Keratinocyte (primary cell): ENCODE measurements at regions not wholly inside any gene's neighbourhood (a gene's known extent, or its start where the extent isn't known, plus 50 kb on each side); places are given as distances from the start of the nearest gene placed in this dataset.

ENCODE experiments used
- DNase-seq: peaks from one replicate; pipeline ENCODE4 v3.0.0-alpha.2; 2011; ENCODE audit warnings: low read depth, missing footprints, low spot score
- FAIRE-seq: peaks from 2 replicates; lab custom pipeline; 2011; peaks lifted over from hg19 to GRCh38; lab: Jason Lieb, UNC
- H2AFZ ChIP-seq: 2 replicates; pipeline ENCODE4 v1.6.0; 2012; ENCODE audit warnings: low read length, control low read depth, inconsistent platforms; ENCODE audit not compliant: control insufficient read depth
- H3K27ac ChIP-seq: 2 replicates; pipeline ENCODE4 v1.5.1; 2011; ENCODE audit warnings: low read length; ENCODE audit not compliant: control insufficient read depth, insufficient read depth
- H3K27me3 ChIP-seq: 3 replicates; pipeline ENCODE4 v1.6.0; 2011; ENCODE audit warnings: low read length; ENCODE audit not compliant: control insufficient read depth, insufficient read depth; ENCODE audit errors: extremely low read depth
- H3K36me3 ChIP-seq, 2 experiments: 2 replicates in 1 of 2; 3 replicates in 1 of 2; pipeline ENCODE4 v1.5.1; 2011; ENCODE audit warnings: low read length in 2 of 2, mild to moderate bottlenecking in 1 of 2; ENCODE audit not compliant: control insufficient read depth in 2 of 2, insufficient read depth in 2 of 2; ENCODE audit errors: extremely low read depth in 1 of 2
- H3K4me1 ChIP-seq: 3 replicates; pipeline ENCODE4 v1.5.1; 2011; ENCODE audit warnings: low read length; ENCODE audit not compliant: control insufficient read depth, insufficient read depth; ENCODE audit errors: extremely low read depth
- H3K4me2 ChIP-seq: 3 replicates; pipeline ENCODE4 v1.6.0; 2011; ENCODE audit warnings: low read depth, low read length; ENCODE audit not compliant: control insufficient read depth, insufficient read depth; ENCODE audit errors: extremely low read depth
- H3K4me3 ChIP-seq, 3 experiments: fragments of 200-600 bp in 1 of 3; sonication (generic) in 1 of 3; 2 replicates in 2 of 3; 3 replicates in 1 of 3; pipeline ENCODE4 v1.5.1; 2011 to 2016; ENCODE audit warnings: low read length in 3 of 3, mild to moderate bottlenecking in 3 of 3, control low read depth in 2 of 3, inconsistent platforms in 1 of 3, low read depth in 1 of 3, mixed read lengths in 1 of 3, mixed run types in 1 of 3, moderate library complexity in 1 of 3; ENCODE audit not compliant: control insufficient read depth in 2 of 3, insufficient read depth in 2 of 3; ENCODE audit errors: extremely low read depth in 1 of 3
- H3K79me2 ChIP-seq: 2 replicates; pipeline ENCODE4 v1.6.0; 2012; ENCODE audit warnings: low read length; ENCODE audit not compliant: control insufficient read depth, insufficient read depth
- H3K9ac ChIP-seq: 3 replicates; pipeline ENCODE4 v1.6.0; 2011; ENCODE audit warnings: low read length; ENCODE audit not compliant: control insufficient read depth, insufficient read depth; ENCODE audit errors: extremely low read depth
- H3K9me1 ChIP-seq: 3 replicates; pipeline ENCODE4 v1.6.0; 2011; ENCODE audit warnings: low read length; ENCODE audit not compliant: control insufficient read depth, insufficient read depth; ENCODE audit errors: extremely low read depth
- H3K9me3 ChIP-seq: 2 replicates; pipeline ENCODE4 v1.5.1; 2012; ENCODE audit warnings: low read depth, low read length; ENCODE audit not compliant: control insufficient read depth
- H4K20me1 ChIP-seq: 3 replicates; pipeline ENCODE4 v1.6.0; 2011; ENCODE audit warnings: low read length; ENCODE audit not compliant: control insufficient read depth, insufficient read depth; ENCODE audit errors: extremely low read depth
- EZH2 ChIP-seq: IDR thresholded peaks from one replicate; pipeline ENCODE4 v1.6.1; 2012; ENCODE audit warnings: inconsistent platforms, mild to moderate bottlenecking, low read length, moderate library complexity
- dilution Hi-C: fragments of 300-500 bp; cut with MboI; formaldehyde crosslinking; loops from one replicate; pipeline ENCODE4 v1.7.0; 2020; ENCODE audit warnings: low sequenced_read_pairs; ENCODE audit not compliant: extremely low pct_ligation_motif_present
- TF ChIP-seq, protein P1 (sequence below), 3 experiments: IDR thresholded peaks in 1 of 3; conservative IDR thresholded peaks in 1 of 3; optimal IDR thresholded peaks in 1 of 3; 2 replicates in 2 of 3; 3 replicates in 1 of 3; pipeline versions ENCODE3 to v1.5.1; 2011; ENCODE audit warnings: low read length in 3 of 3, mild to moderate bottlenecking in 3 of 3, moderate library complexity in 2 of 3, control low read depth in 1 of 3, inconsistent platforms in 1 of 3; ENCODE audit not compliant: insufficient read depth in 2 of 3; ENCODE audit errors: extremely low read depth in 1 of 3

- dilution Hi-C loops: no loop called here
- H3K9ac ChIP-seq: no peak overlapping the region
- H3K4me1 ChIP-seq: no peaks in the 10 kb centered on the region
- no peaks in the 10 kb centered on the region for H4K20me1 ChIP-seq
- H2AFZ ChIP-seq: no peak overlapping the region
- FAIRE-seq (no peak), DNase-seq (no peak)
- no peak overlapping the region for H3K4me2 ChIP-seq
- no peaks in the 10 kb centered on the region for H3K36me3 ChIP-seq
- H3K4me3 ChIP-seq: no peak overlapping the region
- H3K79me2 ChIP-seq: no peaks in the 10 kb centered on the region
- H3K9me1 ChIP-seq: no peaks in the 10 kb centered on the region
- no peak overlapping the region for H3K27ac ChIP-seq
- no peak for TF ChIP-seq EZH2
- TF ChIP-seq, protein P1, sequence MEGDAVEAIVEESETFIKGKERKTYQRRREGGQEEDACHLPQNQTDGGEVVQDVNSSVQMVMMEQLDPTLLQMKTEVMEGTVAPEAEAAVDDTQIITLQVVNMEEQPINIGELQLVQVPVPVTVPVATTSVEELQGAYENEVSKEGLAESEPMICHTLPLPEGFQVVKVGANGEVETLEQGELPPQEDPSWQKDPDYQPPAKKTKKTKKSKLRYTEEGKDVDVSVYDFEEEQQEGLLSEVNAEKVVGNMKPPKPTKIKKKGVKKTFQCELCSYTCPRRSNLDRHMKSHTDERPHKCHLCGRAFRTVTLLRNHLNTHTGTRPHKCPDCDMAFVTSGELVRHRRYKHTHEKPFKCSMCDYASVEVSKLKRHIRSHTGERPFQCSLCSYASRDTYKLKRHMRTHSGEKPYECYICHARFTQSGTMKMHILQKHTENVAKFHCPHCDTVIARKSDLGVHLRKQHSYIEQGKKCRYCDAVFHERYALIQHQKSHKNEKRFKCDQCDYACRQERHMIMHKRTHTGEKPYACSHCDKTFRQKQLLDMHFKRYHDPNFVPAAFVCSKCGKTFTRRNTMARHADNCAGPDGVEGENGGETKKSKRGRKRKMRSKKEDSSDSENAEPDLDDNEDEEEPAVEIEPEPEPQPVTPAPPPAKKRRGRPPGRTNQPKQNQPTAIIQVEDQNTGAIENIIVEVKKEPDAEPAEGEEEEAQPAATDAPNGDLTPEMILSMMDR (optimal IDR thresholded peaks at IDR 0.05 in 1 of 3, IDR thresholded peaks at IDR 0.05 in 1 of 3, conservative IDR thresholded peaks at IDR 0.05 in 1 of 3; ENCODE audit: extremely low read depth in 1 of 3, insufficient read depth in 2 of 3, low read length in 3 of 3): no peak
- H3K27me3 ChIP-seq: no peaks in the 10 kb centered on the region
- H3K9me3 ChIP-seq: no peaks in the 10 kb centered on the region
Observed at GRCh38 chr2:65914244-65914786, 481.9 kb upstream of the SPRED2 start.

DNA sequence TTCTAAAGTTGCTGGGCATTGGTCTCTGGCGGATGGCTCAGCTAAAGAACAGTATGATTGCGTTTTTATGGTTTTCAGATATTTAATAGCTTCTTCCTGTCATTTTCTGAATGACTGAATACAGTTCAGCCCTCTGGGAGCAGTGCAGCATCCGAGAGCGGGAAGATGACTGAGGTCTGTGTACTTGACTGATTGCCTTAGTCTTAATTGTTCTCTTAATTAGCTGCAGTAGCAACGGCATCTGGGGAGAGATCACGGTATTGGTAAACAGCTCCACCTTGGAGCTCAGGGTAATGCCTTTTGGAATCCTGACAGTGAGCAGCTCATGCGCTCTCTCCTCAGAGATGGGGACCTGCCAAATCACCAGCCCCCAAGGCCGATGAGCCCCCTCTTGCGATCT is 481.4 kb upstream of the SPRED2 start:
- FAIRE-seq: no peak
- Histone ChIP-seq H3K79me2 (no peaks in the 10 kb centered on the region), H3K36me3 (no peaks in the 10 kb centered on the region), H3K9ac (no peak overlapping the region), H3K4me1 (no peaks in the 10 kb centered on the region), H2AFZ (no peak overlapping the region), H3K4me2 (no peak overlapping the region), H3K27me3 (no peaks in the 10 kb centered on the region), H3K27ac (no peak overlapping the region), H3K9me1 (no peaks in the 10 kb centered on the region), H3K4me3 (no peak overlapping the region), H4K20me1 (no peaks in the 10 kb centered on the region), H3K9me3 (no peaks in the 10 kb centered on the region)
- dilution Hi-C loops: no loop called here
- no peak for DNase-seq
- no peak for TF ChIP-seq EZH2
- TF ChIP-seq, protein P1 (optimal IDR thresholded peaks at IDR 0.05 in 1 of 3, IDR thresholded peaks at IDR 0.05 in 1 of 3, conservative IDR thresholded peaks at IDR 0.05 in 1 of 3; ENCODE audit: extremely low read depth in 1 of 3, insufficient read depth in 2 of 3, low read length in 3 of 3): no peak
